ENCODE measurements at regions not wholly inside any gene's neighbourhood (a gene's known extent, or its start where the extent isn't known, plus 50 kb on each side); places are given as distances from the start of the nearest gene placed in this dataset.

DNA sequence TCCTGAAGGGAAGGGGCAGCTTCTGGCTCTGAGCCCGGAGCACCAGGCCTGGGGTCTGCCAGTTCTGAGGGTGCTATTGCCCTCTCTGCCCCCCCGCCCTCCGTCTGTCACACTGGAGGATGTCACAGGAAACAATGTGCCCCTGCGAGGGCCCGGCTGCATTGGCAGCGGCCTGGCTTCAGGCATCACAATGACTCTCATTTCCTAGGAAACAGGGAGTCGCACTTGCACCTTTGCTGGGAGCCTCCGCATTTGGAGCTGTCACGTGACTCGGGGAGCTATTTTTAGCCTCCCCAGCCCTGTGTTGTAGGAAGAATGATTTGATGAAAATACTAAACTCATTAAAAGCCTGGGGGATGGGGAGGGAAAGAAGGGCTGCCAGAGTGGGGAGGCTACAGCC, 518.9 kb downstream of the SHQ1 start:
- DNase-seq (ENCODE audit: low spot score) = no peak
- intact Hi-C loops (cut with DNase I) = no loop called here

- intact Hi-C loops (cut with DNase I) = no loop called here
Measured at GRCh38 chr3:72328755-72329277, 519.4 kb downstream of the SHQ1 start.

GRCh38 chr3:72327008-72327407, 521.2 kb downstream of the SHQ1 start:
- intact Hi-C loops (cut with DNase I) = no loop called here
- no peak for DNase-seq (ENCODE audit: low spot score)

More at GRCh38 chr3:72328755-72329277, 519.4 kb downstream of the SHQ1 start:
- DNase-seq (ENCODE audit: low spot score) = no peak

GRCh38 chr3:72324253-72324811, 523.9 kb downstream of the SHQ1 start:
- intact Hi-C loops (cut with DNase I) = loop anchor here (5.0 kb wide), 1 partner anchor 158 kb away; no protein-coding TSS in a partner anchor
- no peak for DNase-seq (ENCODE audit: low spot score)

DNA sequence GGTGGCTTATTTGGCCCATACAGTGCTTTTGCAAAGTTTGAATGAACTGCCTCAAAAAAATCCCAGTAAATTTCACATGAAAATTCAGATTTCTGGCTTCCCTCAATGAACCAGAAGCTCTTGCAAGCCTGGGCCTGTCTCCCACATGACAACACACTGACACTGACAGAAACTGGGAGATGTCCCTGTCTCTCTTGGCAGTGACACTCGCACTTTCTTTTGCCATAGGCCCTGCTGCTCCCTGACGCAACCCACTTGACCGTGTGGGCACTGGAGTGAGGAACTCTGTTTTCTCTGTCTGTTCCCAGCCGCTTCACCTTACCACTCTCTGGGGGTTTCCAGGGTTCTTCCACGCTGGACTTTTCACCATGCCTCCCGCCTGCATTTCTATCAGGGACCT, 524.5 kb downstream of the SHQ1 start:
- intact Hi-C loops (cut with DNase I) = loop anchor here (5.0 kb wide), 1 partner anchor 159 kb away; no protein-coding TSS in a partner anchor
- no peak for DNase-seq (ENCODE audit: low spot score)

DNA sequence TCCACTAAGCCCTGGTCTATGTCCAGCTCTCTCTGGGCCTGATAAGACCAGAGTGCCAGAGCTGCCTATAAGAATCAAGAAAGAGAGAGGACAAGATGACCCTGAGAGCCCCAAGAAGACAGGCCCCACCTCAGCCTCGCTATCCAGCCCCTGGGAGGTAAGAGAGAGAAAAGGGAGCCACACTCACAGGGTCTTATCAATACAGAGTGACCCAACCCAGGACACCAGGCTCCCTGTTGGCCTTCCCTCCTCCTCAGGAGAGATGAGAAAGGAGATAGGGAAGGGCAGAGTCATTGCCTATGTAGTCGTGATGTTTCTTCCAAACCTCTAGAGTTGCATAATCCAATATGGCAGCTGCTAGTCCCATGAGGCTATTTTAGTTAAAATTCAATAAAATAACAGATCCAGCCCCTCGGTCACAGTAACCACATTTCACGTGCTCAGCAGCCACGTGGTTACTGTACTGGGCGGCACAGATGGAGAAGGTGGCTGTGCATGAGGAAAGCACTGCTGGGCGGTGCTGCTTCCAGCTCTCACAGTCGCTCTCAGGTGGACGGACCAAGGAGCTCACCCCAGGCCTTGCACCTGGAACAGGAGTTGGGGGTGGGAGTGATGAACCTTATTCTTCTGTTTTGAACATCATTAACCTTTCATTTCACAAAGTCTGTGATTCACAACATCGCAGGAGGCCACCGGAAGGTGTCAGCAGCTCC, 525.8 kb downstream of the SHQ1 start:
- intact Hi-C loops (cut with DNase I) = loop anchor here (5.0 kb wide), 1 partner anchor 160 kb away; no protein-coding TSS in a partner anchor
- no peak for DNase-seq (ENCODE audit: low spot score)

DNA sequence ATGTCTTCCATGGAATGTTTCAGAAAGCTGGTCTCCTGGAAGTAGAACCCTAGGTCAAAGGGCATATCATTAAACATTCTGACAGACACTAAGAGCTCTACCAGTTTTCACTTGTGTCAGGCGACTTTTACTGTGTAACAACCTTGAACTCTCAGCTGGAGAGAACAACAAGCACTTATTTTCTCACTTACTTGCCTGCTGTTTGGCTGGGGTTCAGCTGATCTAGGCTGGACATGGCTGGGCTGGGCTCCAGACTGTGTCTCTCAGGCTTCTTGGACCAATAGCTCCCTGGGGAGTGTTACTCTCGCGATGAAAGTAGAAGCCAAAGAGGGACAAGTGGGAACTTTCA, 527.3 kb downstream of the SHQ1 start:
- no peak for DNase-seq (ENCODE audit: low spot score)

GRCh38 chr3:72320095-72320954, 527.9 kb downstream of the SHQ1 start:
- DNase-seq (ENCODE audit: low spot score) = no peak
- intact Hi-C loops (cut with DNase I) = loop anchor here (5.0 kb wide), 1 partner anchor 162 kb away; no protein-coding TSS in a partner anchor

More for the DNA sequence above, 527.3 kb downstream of the SHQ1 start:
- intact Hi-C loops (cut with DNase I) = loop anchor here (5.0 kb wide), 1 partner anchor 161 kb away; no protein-coding TSS in a partner anchor

DNA sequence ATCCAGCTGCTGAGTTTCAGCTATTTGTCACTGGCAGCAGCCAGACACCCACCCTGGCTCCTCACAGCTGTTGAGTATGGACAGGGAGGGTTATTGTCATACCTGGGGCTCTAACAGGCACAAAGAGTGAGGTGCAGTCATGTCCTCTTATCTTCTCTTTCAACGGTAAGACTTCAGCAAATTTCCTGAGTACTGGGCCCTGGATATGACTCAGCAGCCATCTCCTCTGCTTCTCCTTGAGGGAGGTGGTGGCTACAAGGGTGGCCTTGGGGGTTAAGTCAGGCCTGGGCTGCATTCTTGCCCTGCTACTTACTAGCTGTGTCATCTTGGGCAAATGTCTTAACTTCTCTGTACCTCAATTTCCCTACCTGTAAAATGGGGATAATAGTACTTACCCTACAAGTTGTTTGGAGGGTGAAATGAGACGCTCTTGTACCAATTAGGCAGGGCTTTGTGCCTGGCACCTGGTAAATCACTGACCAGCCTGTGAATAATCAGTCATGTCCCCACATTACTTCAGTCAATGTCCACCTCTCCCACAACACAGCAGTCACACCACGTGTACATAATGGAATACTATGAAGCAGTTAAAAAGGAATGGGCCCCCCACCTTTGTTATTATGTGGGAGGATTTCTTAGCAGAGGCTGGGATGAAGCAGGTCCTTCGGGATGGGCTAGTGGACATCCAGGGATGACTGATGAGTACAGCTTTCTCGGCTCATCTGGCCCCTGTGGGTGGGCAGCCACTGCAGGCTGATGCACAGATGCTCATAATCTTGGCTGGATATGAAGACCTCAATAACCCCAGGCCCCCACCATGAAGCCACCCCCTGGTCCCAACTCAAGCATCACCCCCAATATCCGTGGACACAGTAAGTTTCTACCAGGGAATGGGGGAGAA, 528.8 kb downstream of the SHQ1 start:
- intact Hi-C loops (cut with DNase I) = loop anchor here (5.0 kb wide), 2 partner anchors 47 to 163 kb away; no protein-coding TSS in a partner anchor
- no peak for DNase-seq (ENCODE audit: low spot score)

DNA sequence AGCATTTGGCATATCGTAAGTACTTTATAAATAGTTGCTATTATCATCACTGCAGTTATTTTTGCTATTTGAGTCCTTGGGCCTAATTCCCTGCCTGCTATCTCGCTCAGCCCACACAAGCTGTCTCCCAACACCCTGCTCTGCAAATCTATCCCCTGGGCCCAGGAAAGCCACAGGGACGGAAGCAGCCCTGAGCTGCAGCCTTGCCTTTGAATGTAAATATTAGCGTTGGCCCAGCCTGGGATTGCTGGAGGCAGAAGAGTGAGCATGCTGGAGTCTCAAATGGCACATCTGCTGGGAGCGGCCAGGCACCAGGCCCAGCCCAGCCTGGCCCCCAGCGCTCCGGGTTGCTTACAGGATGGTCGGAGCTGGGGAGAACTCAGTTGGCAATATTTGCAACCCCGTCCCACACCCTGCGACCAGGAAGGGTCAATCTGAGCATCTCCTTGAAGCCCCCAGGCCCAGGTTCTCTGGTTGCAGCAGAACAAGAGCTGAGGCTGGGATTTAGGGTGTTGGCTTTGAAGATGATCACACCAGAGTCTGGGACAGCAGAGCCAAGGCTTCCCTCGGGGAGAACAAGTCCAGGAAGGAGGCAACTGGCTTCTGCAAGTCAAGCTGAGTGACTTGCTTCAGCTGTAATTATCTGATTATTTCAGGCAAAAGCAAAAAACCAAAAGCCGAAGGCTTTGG, 529.6 kb downstream of the SHQ1 start:
- intact Hi-C loops (cut with DNase I) = loop anchor here (5.0 kb wide), 1 partner anchor 46 kb away; no protein-coding TSS in a partner anchor
- no peak for DNase-seq (ENCODE audit: low spot score)

DNA sequence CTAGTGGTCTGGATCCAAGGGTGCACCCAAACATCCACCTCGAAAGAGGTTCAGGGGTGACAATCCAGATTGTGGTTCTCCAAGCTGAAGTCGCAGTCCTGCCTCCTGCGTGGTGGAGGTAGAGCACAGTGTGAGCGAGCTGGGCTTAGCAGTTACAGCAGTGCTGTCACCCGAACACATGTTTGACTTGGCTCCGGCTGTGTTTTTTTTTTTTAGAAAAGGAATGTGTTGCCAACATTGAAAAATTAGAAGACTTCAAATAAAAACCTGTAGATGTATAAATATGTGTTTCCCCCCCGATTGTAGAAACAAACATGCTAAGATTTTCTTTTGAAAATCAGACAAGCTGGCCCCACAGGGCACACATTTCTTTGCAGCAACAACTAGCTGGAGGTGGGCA, 530.8 kb downstream of the SHQ1 start:
- DNase-seq (ENCODE audit: low spot score) = no peak
- intact Hi-C loops (cut with DNase I) = loop anchor here (5.0 kb wide), 1 partner anchor 45 kb away; no protein-coding TSS in a partner anchor

GRCh38 chr3:72316501-72317279, 531.6 kb downstream of the SHQ1 start:
- intact Hi-C loops (cut with DNase I) = loop anchor here (5.0 kb wide), 1 partner anchor 44 kb away; no protein-coding TSS in a partner anchor
- no peak for DNase-seq (ENCODE audit: low spot score)

DNA sequence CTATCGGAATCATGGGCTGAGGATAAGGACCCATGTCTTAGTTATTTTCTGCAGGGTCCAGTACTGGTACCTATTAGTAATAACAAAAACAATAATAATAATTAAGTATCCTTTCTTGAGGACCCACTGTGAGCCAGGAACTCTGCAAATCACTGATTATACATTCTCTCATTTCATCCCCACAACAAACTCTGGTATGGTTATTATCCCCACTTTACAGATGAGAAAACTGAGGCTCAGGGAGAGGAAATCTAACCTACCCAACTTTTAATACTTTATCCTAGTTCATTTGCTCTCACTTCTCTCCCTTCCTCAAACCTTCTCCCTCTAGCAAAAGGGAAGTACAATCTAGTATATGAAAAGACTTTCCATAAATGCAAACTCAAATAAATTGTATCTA, 528.4 kb upstream of the PROK2 start:
- DNase-seq (ENCODE audit: low spot score) = no peak
- intact Hi-C loops (cut with DNase I) = no loop called here

DNA sequence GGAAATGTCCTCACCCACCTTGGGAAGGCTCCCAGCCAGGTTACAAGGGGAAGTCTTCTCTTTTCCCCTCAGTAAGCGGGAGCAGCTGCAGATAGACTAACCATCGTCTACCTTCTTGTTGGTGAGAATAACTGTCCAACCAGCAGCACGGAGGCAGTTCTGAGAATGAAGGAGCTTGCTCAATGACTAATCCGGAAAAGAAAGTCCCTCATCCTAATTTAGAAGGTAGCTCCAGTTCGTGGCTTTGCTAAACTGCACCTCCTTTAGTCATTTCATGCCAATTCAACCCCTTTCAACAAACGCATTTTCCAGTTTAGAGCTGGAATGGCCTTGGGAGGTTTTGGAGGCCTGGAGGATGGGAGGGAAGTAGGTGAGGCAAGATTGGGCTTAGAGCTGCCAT, 527.4 kb upstream of the PROK2 start:
- intact Hi-C loops (cut with DNase I) = no loop called here
- no peak for DNase-seq (ENCODE audit: low spot score)

DNA sequence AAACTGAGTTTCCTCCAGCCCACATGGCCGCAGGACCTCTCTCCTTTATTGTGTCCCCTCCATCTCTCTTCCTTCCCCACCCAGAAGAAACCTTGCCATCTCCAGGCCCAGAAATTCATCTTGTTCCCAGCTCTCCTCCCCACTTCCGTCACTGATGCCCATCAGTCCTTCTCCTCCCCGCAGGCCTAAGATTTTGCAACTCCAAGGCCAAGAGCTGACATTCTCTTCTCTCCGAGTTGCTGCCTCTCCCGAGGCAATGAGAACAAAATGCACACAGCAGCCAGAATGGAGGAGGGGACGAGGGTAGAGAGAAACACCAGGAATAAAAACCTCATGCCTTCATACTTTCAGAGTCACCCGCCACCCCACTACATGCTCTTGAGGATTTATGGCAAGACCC, 526.5 kb upstream of the PROK2 start:
- intact Hi-C loops (cut with DNase I) = no loop called here
- DNase-seq (ENCODE audit: low spot score) = no peak

- intact Hi-C loops (cut with DNase I) = no loop called here
- DNase-seq (ENCODE audit: low spot score) = no peak
Measured at GRCh38 chr3:72310419-72311380, 525.8 kb upstream of the PROK2 start.

Measured in cardiac septum (tissue), 1 donor.